ENCODE measurements at regions not wholly inside any gene's neighbourhood (a gene's known extent, or its start where the extent isn't known, plus 50 kb on each side); places are given as distances from the start of the nearest gene placed in this dataset.

- no peak for DNase-seq (ENCODE audit: unreplicated experiment)
- TF ChIP-seq CTCF (IDR thresholded peaks at IDR 0.05; ENCODE audit: unreplicated experiment) = no peak
- no peak overlapping the region for H3K4me3 Mint-ChIP-seq (ENCODE audit: unreplicated experiment)
- ChIA-PET POLR2A (interaction anchor here (0.6 kb wide), 1 partner anchor 372 kb away, joined by 3 read pairs; no protein-coding TSS in a partner anchor), CTCF (no interaction called here)
- no peaks in the 10 kb centered on the region for H3K4me1 Mint-ChIP-seq (ENCODE audit: insufficient read depth, unreplicated experiment)
- no TSS peak for BruUV-seq (replicated peaks)
- no peak overlapping the region for H3K27ac Mint-ChIP-seq (ENCODE audit: low read depth, unreplicated experiment)
- intact Hi-C loops (cut with micrococcal nuclease) = no loop called here
- peaks cover 79% of the 10 kb centered on the region for H3K27me3 Mint-ChIP-seq (ENCODE audit: insufficient read depth, unreplicated experiment)
- H3K9me3 Mint-ChIP-seq (ENCODE audit: unreplicated experiment) = no peaks in the 10 kb centered on the region
- no peaks in the 10 kb centered on the region for H3K36me3 Mint-ChIP-seq (ENCODE audit: insufficient read depth, unreplicated experiment)
Observed at GRCh38 chr17:73902416-73903181, 258.4 kb upstream of the SDK2 start.

- H3K4me1 Mint-ChIP-seq (ENCODE audit: insufficient read depth, unreplicated experiment) = no peaks in the 10 kb centered on the region
- ChIA-PET POLR2A (no interaction called here), CTCF (no interaction called here)
- intact Hi-C loops (cut with micrococcal nuclease) = no loop called here
- no peak overlapping the region for H3K27ac Mint-ChIP-seq (ENCODE audit: low read depth, unreplicated experiment)
- H3K4me3 Mint-ChIP-seq (ENCODE audit: unreplicated experiment) = no peak overlapping the region
- DNase-seq (ENCODE audit: unreplicated experiment) = no peak
- H3K9me3 Mint-ChIP-seq (ENCODE audit: unreplicated experiment) = no peaks in the 10 kb centered on the region
- no TSS peak for BruUV-seq (replicated peaks)
- no peak for TF ChIP-seq CTCF (IDR thresholded peaks at IDR 0.05; ENCODE audit: unreplicated experiment)
- H3K36me3 Mint-ChIP-seq (ENCODE audit: insufficient read depth, unreplicated experiment) = no peaks in the 10 kb centered on the region
- H3K27me3 Mint-ChIP-seq (ENCODE audit: insufficient read depth, unreplicated experiment) = peaks cover 94% of the 10 kb centered on the region
Observed at GRCh38 chr17:73906896-73907870, 262.9 kb upstream of the SDK2 start.

DNA sequence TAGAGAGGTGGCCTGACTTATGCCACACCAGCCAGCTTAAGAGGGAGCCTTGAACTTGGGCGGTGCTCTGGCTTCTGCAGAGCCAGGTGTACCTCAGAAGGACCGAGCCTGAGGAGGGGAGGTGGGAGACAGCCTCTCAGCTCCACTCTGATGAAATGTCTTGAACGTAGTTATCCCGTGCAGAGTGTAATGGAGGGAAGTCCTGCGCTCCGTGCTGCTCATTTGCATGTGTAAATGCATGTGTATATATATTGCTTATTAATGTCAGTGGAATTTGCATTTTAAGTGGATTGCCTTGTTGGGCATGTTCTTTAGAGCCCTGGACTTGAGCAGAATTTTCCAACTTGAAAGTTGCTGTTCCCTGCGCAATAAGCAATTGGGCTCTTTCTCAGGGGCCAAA is 264.9 kb upstream of the SDK2 start:
- intact Hi-C loops (cut with micrococcal nuclease) = no loop called here
- Mint-ChIP-seq H3K9me3 (ENCODE audit: unreplicated experiment) (no peaks in the 10 kb centered on the region), H3K4me1 (ENCODE audit: insufficient read depth, unreplicated experiment) (no peaks in the 10 kb centered on the region), H3K36me3 (ENCODE audit: insufficient read depth, unreplicated experiment) (no peaks in the 10 kb centered on the region), H3K4me3 (ENCODE audit: unreplicated experiment) (no peak overlapping the region), H3K27me3 (ENCODE audit: insufficient read depth, unreplicated experiment) (peaks cover 94% of the 10 kb centered on the region), H3K27ac (ENCODE audit: low read depth, unreplicated experiment) (no peak overlapping the region)
- no peak for DNase-seq (ENCODE audit: unreplicated experiment)
- ChIA-PET CTCF (no interaction called here), POLR2A (no interaction called here)
- no peak for TF ChIP-seq CTCF (IDR thresholded peaks at IDR 0.05; ENCODE audit: unreplicated experiment)
- no TSS peak for BruUV-seq (replicated peaks)

- POLR2A ChIA-PET = no interaction called here
- Mint-ChIP-seq H3K4me3 (ENCODE audit: unreplicated experiment) (no peak overlapping the region), H3K27ac (ENCODE audit: low read depth, unreplicated experiment) (no peak overlapping the region), H3K27me3 (ENCODE audit: insufficient read depth, unreplicated experiment) (peaks cover 98% of the 10 kb centered on the region), H3K36me3 (ENCODE audit: insufficient read depth, unreplicated experiment) (no peaks in the 10 kb centered on the region), H3K9me3 (ENCODE audit: unreplicated experiment) (peaks cover 3% of the 10 kb centered on the region), H3K4me1 (ENCODE audit: insufficient read depth, unreplicated experiment) (no peaks in the 10 kb centered on the region)
- no TSS peak for BruUV-seq (replicated peaks)
- CTCF ChIA-PET = no interaction called here
- no peak for DNase-seq (ENCODE audit: unreplicated experiment)
- no peak for TF ChIP-seq CTCF (IDR thresholded peaks at IDR 0.05; ENCODE audit: unreplicated experiment)
- intact Hi-C loops (cut with micrococcal nuclease) = no loop called here
Observed at GRCh38 chr17:73910206-73910605, 266.0 kb upstream of the SDK2 start.
